ENCODE measurements at regions not wholly inside any gene's neighbourhood (a gene's known extent, or its start where the extent isn't known, plus 50 kb on each side); places are given as distances from the start of the nearest gene placed in this dataset.
"Not testable (repeated sequence)": the region's sequence is repeated elsewhere in the genome, so short reads cannot be mapped to it uniquely, and the experiment has no call there.

DNA sequence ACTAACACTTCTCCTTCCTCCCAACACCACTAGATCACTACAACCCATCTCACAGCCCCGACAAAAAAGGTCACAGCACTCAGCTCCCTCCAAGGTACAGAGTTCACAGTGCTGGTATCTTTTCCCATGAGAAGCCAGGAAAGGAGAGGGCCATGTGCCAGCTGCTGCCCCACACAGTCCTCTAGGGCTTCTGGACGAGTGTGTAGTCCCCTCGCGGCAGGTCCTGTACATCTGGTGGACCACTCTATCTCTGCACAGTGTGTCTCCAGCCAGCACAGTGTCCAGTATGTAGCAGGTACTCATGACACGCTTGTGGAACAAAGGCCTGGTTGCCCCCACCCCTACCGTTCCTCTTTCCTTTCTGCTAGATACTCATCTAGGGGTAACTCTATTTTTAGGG, 134.4 kb upstream of the FOXN3 start:
- TF ChIP-seq POLR2A (IDR thresholded peaks at IDR 0.05; ENCODE audit: low read depth, low read length), result no peak
- no peak for FAIRE-seq

DNA sequence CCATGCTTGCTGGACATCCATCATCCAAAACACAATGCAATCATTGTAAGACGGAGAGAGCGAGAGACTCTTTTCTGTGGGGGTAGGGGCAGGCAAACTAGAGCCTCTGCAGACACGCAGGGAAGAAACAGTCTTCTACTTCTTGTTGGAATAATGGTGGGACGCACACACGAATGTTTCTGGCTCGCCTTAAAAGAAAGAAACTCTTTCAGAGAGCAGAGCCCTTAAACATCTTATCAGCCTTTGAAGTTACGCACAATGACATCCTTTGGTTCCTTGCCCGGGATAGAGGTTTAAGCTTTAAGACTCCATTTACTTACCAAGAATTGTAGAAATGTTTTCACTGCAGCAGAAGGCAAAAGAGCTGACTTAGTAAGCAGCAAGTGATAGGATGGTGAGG, 133.8 kb upstream of the FOXN3 start:
- DNase-seq (ENCODE audit: insufficient read length, low spot score) (no peak), FAIRE-seq (no peak)
- no peak for TF ChIP-seq POLR2A (IDR thresholded peaks at IDR 0.05; ENCODE audit: low read depth, low read length)

More for the DNA sequence above, 134.4 kb upstream of the FOXN3 start:
- no peak for DNase-seq (ENCODE audit: insufficient read length, low spot score)

GRCh38 chr14:89549381-89550125, 132.5 kb upstream of the FOXN3 start:
- FAIRE-seq (no peak), DNase-seq (ENCODE audit: insufficient read length, low spot score) (no peak)
- no peak for TF ChIP-seq POLR2A (IDR thresholded peaks at IDR 0.05; ENCODE audit: low read depth, low read length)

- DNase-seq (ENCODE audit: insufficient read length, low spot score); FAIRE-seq: not testable (repeated sequence)
Observed at GRCh38 chr14:89547047-89547446, 130.0 kb upstream of the FOXN3 start.

DNA sequence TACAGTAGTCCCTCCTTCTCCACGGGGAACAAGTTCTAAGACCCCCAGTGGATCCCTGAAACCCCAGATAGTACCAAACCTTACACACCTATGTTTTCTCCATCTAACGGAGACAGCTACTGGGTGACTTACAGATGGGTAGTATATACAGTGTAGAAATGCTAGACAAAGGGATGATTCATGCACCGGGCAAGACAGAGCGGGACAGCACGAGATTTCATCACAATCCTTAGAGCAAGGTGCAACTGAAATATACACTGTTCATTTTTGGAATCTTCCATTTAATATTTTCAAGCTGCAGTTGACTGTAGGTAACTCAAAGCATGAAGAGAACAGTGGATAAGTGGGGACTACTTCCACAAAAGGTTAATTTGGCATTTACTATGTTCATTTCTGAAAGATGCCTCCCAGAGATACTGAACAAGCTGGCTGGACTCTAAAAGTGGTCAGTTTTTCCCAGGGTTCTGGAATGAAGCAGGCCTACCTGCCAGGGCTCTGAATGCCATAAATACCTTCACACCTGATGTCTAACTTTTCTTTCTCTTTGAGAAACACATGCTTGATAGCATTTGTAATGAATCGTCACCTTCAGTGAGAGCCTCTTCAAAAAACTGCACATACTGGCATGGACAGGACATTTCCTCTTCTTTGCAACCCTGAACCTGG, 127.7 kb upstream of the FOXN3 start:
- no peak for FAIRE-seq
- no peak for TF ChIP-seq POLR2A (IDR thresholded peaks at IDR 0.05; ENCODE audit: low read depth, low read length)
- DNase-seq (ENCODE audit: insufficient read length, low spot score), result no peak

DNA sequence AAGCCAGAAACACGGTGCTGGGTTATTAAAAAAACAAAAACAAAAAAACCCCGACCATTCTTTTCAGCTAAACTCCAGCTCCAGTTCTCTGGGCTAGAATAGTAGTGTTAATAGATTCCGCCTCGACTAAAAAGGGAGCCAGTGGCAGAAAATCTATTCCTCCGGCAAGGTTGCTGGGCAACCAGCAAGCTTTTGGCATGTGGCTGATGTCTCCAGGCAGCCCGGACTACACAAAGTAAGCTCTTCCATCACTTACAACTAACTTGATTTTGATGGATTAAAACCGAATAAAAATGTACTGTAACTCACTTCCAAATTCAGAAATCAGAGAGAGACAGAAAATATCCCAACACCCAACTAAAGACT, 126.4 kb upstream of the FOXN3 start:
- no peak for TF ChIP-seq POLR2A (IDR thresholded peaks at IDR 0.05; ENCODE audit: low read depth, low read length)
- no peak for DNase-seq (ENCODE audit: insufficient read length, low spot score)
- FAIRE-seq, result no peak

DNA sequence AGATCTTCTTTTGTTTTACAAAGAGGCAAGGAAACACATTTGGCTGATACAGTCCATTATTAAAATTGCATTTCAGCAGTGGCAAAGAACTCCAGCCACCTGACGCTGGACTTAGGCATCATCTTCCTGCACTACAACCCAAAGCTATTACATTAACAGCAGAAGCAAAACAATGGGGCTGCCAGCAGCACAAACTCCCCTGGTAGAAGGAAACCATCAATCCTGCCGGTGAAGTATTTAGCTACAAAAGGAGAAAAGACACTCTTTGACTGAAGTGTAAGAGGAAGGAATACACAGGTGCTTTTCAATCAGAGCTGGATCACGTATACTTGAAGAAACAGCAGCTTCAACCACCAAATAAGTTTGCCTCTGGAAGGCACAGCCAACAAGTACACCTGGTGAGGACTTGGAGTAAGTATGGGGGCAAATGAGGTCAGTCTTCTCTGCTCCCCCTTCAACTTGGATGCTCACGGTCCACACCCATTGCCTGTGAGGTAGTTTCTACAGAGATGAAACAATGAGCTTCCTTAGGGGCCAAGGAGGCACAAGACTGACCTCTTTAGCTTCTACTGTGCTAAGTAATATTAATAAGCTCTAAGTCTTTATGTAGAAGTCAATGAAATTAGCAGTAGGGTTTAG, 125.9 kb upstream of the FOXN3 start:
- DNase-seq (ENCODE audit: insufficient read length, low spot score) (no peak), FAIRE-seq (no peak)
- TF ChIP-seq POLR2A (IDR thresholded peaks at IDR 0.05; ENCODE audit: low read depth, low read length), result no peak

GRCh38 chr14:89540830-89541470, 123.9 kb upstream of the FOXN3 start:
- no peak for TF ChIP-seq POLR2A (IDR thresholded peaks at IDR 0.05; ENCODE audit: low read depth, low read length)
- FAIRE-seq (no peak), DNase-seq (ENCODE audit: insufficient read length, low spot score) (no peak)

GRCh38 chr14:89540009-89540829, 123.2 kb upstream of the FOXN3 start:
- no peak for TF ChIP-seq POLR2A (IDR thresholded peaks at IDR 0.05; ENCODE audit: low read depth, low read length)
- DNase-seq (ENCODE audit: insufficient read length, low spot score) (no peak), FAIRE-seq (no peak)

DNA sequence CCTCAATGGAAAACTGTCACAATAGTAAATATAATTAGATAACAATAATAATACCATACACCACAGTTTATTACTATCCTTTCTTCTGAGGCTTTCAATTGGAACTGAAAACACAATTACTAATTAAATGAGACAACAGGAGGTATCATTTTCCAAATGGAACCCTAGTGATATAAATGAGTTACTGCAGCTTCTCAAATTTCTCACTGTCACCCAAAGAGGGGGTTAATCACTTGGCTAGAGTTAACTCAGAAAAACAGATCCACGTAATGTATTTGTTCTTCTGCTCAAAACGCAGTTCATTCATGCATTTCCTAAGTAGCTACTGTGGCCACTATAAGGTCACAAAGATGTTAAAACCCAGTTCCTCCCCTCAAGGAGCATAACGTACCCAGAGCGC, 120.9 kb upstream of the FOXN3 start:
- no peak for DNase-seq (ENCODE audit: insufficient read length, low spot score)
- FAIRE-seq, result no peak
- no peak for TF ChIP-seq POLR2A (IDR thresholded peaks at IDR 0.05; ENCODE audit: low read depth, low read length)

DNA sequence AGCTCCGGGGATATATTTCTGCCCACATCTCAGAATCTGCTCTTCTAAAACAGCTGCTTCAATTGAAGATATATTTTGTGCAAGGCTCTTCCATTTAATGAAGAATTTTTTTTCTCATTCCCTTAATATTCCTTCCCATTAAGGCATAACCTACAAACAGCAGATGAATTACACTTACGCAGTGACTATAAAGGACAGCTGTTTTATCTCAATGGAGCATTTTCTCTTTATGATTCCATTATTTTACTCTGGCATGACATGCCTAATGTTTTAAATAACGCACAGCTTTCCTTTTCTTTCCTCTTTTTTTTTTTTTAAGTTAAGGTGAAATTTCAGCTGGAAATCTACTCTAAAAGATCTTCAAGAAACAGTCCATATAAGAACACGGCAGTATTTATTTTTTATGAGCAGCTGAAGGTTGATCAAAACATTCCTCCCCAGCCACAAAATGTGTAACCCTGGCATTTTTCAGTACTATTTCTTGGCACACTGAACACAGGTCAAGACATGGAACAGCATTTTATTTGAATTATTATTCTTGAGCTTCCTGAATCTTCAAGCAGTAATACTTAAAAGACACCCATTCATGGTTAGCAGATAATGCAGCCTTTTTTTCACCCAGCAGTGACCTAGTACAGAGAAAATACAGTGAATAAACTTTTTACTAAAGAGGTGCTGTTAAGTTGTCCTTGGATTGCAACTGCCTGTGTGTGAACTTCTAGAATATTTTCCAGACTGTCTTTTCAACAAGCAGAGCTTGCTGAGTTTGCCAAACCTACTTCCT, 118.1 kb upstream of the FOXN3 start:
- TF ChIP-seq POLR2A (IDR thresholded peaks at IDR 0.05; ENCODE audit: low read depth, low read length), result no peak
- no peak for DNase-seq (ENCODE audit: insufficient read length, low spot score)
- no peak for FAIRE-seq

GRCh38 chr14:89533766-89534165, 116.7 kb upstream of the FOXN3 start:
- DNase-seq (ENCODE audit: insufficient read length, low spot score), result no peak

DNA sequence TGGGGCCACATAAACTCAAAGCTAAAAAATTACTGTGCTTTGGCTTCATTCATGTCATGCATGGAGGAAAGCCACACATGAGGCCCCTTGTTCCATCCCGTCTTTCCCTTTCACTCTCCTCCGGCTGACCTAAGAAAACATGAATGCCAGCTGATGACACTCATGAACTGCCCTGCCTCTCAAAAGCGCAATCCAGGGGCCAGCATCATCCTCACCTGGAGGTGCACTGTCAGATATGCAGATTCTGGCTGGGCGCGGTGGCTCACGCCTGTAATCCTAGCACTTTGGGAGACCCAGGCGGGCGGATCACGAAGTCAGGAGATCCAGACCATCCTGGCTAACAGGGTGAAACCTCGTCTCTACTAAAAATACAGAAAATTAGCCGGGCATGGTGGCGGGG, 116.1 kb upstream of the FOXN3 start:
- no peak for TF ChIP-seq POLR2A (IDR thresholded peaks at IDR 0.05; ENCODE audit: low read depth, low read length)
- no peak for FAIRE-seq
- no peak for DNase-seq (ENCODE audit: insufficient read length, low spot score)

More at GRCh38 chr14:89533766-89534165, 116.7 kb upstream of the FOXN3 start:
- FAIRE-seq, result no peak
- no peak for TF ChIP-seq POLR2A (IDR thresholded peaks at IDR 0.05; ENCODE audit: low read depth, low read length)

All from H54 (cell line).